ENCODE measurements at regions not wholly inside any gene's neighbourhood (a gene's known extent, or its start where the extent isn't known, plus 50 kb on each side); places are given as distances from the start of the nearest gene placed in this dataset.

- no peak overlapping the region for H3K27ac ChIP-seq (ENCODE audit: low read length)
- no peak overlapping the region for H3K9ac ChIP-seq (ENCODE audit: low read length)
- H2AFZ ChIP-seq (ENCODE audit: low read depth, low read length), result no peak overlapping the region
- no peak overlapping the region for H3K4me3 ChIP-seq (ENCODE audit: low read length)
- no peaks in the 10 kb centered on the region for H3K9me3 ChIP-seq (ENCODE audit: insufficient read depth, low read length)
- H3K27me3 ChIP-seq (ENCODE audit: low read depth, low read length), result no peaks in the 10 kb centered on the region
- H3K79me2 ChIP-seq (ENCODE audit: low read length), result no peaks in the 10 kb centered on the region
- no peak overlapping the region for H3K4me2 ChIP-seq (ENCODE audit: low read length)
- no peaks in the 10 kb centered on the region for H3K36me3 ChIP-seq (replicated peaks; ENCODE audit: low read depth, low read length)
- no peaks in the 10 kb centered on the region for H4K20me1 ChIP-seq (ENCODE audit: insufficient read depth, low read length)
- no peaks in the 10 kb centered on the region for H3K4me1 ChIP-seq (ENCODE audit: low read length)
- TF ChIP-seq CTCF (IDR thresholded peaks at IDR 0.05; ENCODE audit: low read depth, low read length) (no peak), EZH2phosphoT487 (IDR thresholded peaks at IDR 0.05; ENCODE audit: low read depth) (no peak)
These were observed 629.7 kb downstream of the DACH1 start for GRCh38 chr13:71237332-71237731.

- no peak overlapping the region for H3K4me2 ChIP-seq (ENCODE audit: low read length)
- no peak overlapping the region for H3K27ac ChIP-seq (ENCODE audit: low read length)
- no peaks in the 10 kb centered on the region for H3K4me1 ChIP-seq (ENCODE audit: low read length)
- H3K4me3 ChIP-seq (ENCODE audit: low read length), result no peak overlapping the region
- no peaks in the 10 kb centered on the region for H4K20me1 ChIP-seq (ENCODE audit: insufficient read depth, low read length)
- H2AFZ ChIP-seq (ENCODE audit: low read depth, low read length), result no peak overlapping the region
- H3K27me3 ChIP-seq (ENCODE audit: low read depth, low read length), result no peaks in the 10 kb centered on the region
- H3K79me2 ChIP-seq (ENCODE audit: low read length), result no peaks in the 10 kb centered on the region
- H3K9ac ChIP-seq (ENCODE audit: low read length), result no peak overlapping the region
- TF ChIP-seq EZH2phosphoT487 (IDR thresholded peaks at IDR 0.05; ENCODE audit: low read depth) (no peak), CTCF (IDR thresholded peaks at IDR 0.05; ENCODE audit: low read depth, low read length) (no peak)
- no peaks in the 10 kb centered on the region for H3K9me3 ChIP-seq (ENCODE audit: insufficient read depth, low read length)
- no peaks in the 10 kb centered on the region for H3K36me3 ChIP-seq (replicated peaks; ENCODE audit: low read depth, low read length)
These were observed 647.1 kb downstream of the DACH1 start for GRCh38 chr13:71219698-71220415.

- H3K36me3 ChIP-seq (replicated peaks; ENCODE audit: low read depth, low read length), result no peaks in the 10 kb centered on the region
- H2AFZ ChIP-seq (ENCODE audit: low read depth, low read length), result no peak overlapping the region; the same call in 1 of the 2 replicates
- no peaks in the 10 kb centered on the region for H3K9me3 ChIP-seq (ENCODE audit: insufficient read depth, low read length)
- H3K4me2 ChIP-seq (ENCODE audit: low read length), result 0 out of 2 replicates have a peak overlapping the region, but pooled peaks have one; percentile 15
- H3K9ac ChIP-seq (ENCODE audit: low read length), result no peak overlapping the region
- H3K4me1 ChIP-seq (ENCODE audit: low read length), result peaks cover 8% of the 10 kb centered on the region
- H3K79me2 ChIP-seq (ENCODE audit: low read length), result no peaks in the 10 kb centered on the region
- no peaks in the 10 kb centered on the region for H4K20me1 ChIP-seq (ENCODE audit: insufficient read depth, low read length)
- no peak overlapping the region for H3K27ac ChIP-seq (ENCODE audit: low read length)
- no peak overlapping the region for H3K4me3 ChIP-seq (ENCODE audit: low read length)
- TF ChIP-seq CTCF (IDR thresholded peaks at IDR 0.05; ENCODE audit: low read depth, low read length) (peak; percentile 87), EZH2phosphoT487 (IDR thresholded peaks at IDR 0.05; ENCODE audit: low read depth) (no peak)
- H3K27me3 ChIP-seq (ENCODE audit: low read depth, low read length), result no peaks in the 10 kb centered on the region
These were observed 648.0 kb downstream of the DACH1 start for GRCh38 chr13:71218960-71219359.

- Histone ChIP-seq H3K36me3 (replicated peaks; ENCODE audit: low read depth, low read length) (no peaks in the 10 kb centered on the region), H3K9ac (ENCODE audit: low read length) (no peak overlapping the region), H3K79me2 (ENCODE audit: low read length) (no peaks in the 10 kb centered on the region), H3K4me1 (ENCODE audit: low read length) (peaks cover 19% of the 10 kb centered on the region), H3K27me3 (ENCODE audit: low read depth, low read length) (no peaks in the 10 kb centered on the region), H3K27ac (ENCODE audit: low read length) (no peak overlapping the region), H2AFZ (ENCODE audit: low read depth, low read length) (no peak overlapping the region), H3K9me3 (ENCODE audit: insufficient read depth, low read length) (no peaks in the 10 kb centered on the region), H3K4me2 (ENCODE audit: low read length) (no peak overlapping the region), H3K4me3 (ENCODE audit: low read length) (no peak overlapping the region), H4K20me1 (ENCODE audit: insufficient read depth, low read length) (no peaks in the 10 kb centered on the region)
- TF ChIP-seq CTCF (IDR thresholded peaks at IDR 0.05; ENCODE audit: low read depth, low read length) (no peak), EZH2phosphoT487 (IDR thresholded peaks at IDR 0.05; ENCODE audit: low read depth) (no peak)
These were observed 649.2 kb downstream of the DACH1 start for GRCh38 chr13:71217827-71218226.

Data from OCI-LY3 (cell line).